NCI-H128 (cell line): ENCODE measurements at regions not wholly inside any gene's neighbourhood (a gene's known extent, or its start where the extent isn't known, plus 50 kb on each side); places are given as distances from the start of the nearest gene placed in this dataset.
"Not testable (repeated sequence)": the region's sequence is repeated elsewhere in the genome, so short reads cannot be mapped to it uniquely, and the experiment has no call there.

Source experiments
- DNase-seq: peaks from one replicate; lab custom pipeline; 2025; ENCODE audit not compliant: unreplicated experiment; lab: John Stamatoyannopoulos, UW

DNA sequence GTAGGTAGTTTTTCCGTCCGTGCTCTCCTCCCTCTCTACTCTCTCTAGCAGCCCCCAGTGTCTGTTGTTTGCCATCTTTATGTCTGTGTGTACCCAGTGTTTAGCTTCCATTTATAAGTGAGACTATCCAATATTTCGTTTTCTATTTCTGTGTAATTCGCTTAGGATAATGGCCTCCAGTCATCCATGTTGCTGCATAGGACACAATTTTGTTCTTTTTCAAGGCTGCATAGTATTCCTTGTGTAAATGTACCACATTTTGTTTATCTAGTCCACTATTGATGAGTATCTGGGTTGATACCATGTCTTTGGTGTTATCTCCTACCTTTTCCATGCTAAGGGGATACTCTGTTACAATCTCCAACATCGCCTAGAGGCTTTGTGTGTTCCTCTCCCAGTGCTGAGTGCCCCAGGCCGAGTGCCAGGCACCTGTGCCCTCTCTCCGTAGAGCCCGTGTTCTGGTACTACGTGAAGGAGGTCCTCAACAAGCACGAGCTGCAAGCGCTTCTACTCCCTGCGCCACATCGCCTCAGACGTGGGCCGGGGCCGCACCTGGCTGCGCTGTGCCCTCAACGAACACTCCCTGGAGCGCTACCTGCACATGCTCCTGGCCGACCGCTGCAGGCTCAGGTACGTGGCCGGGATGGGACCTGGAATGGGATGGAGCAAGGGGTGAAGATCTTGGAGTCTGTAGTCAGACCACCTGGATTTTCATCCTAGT, 51.0 kb downstream of the NPIPB11 start:
- not testable (repeated sequence) for DNase-seq

DNA sequence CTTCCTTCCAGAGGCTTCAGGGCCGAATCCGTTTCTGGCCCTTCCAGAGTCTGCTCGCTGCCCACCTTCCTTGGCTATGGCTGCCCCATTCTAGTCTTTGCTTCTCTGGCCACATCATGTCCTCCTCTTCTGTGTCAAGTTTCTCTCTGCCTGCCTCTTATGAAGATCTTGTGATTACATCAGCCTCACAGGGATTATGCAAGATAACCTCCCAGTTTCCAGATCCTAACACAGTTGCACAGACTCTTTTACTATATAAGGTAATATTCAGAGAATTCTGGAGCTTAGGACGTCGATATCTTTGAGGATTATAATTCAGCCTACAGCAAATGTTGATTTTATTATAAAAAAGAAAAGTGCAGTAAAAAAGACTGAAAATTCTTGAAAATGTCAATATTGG, 52.1 kb downstream of the NPIPB11 start:
- not testable (repeated sequence) for DNase-seq

DNA sequence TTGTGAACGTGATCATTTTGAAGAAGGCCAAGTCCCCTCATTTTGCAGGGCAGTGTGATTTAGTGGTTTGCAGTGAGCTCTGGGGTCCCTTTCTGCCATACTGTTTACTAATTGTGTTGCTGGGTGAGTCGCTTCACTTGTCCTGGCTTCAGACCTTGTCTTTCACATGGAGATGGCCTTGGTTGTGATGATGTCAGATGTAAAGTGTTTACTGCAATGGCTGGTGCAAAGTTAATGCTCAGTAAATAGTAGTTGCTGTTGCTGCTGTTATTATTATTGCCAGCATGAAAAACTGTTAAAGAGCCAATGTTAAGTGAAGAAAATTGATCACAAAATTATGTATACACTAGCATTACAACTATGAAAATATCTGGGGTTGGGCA, 53.9 kb downstream of the NPIPB11 start:
- not testable (repeated sequence) for DNase-seq

DNA sequence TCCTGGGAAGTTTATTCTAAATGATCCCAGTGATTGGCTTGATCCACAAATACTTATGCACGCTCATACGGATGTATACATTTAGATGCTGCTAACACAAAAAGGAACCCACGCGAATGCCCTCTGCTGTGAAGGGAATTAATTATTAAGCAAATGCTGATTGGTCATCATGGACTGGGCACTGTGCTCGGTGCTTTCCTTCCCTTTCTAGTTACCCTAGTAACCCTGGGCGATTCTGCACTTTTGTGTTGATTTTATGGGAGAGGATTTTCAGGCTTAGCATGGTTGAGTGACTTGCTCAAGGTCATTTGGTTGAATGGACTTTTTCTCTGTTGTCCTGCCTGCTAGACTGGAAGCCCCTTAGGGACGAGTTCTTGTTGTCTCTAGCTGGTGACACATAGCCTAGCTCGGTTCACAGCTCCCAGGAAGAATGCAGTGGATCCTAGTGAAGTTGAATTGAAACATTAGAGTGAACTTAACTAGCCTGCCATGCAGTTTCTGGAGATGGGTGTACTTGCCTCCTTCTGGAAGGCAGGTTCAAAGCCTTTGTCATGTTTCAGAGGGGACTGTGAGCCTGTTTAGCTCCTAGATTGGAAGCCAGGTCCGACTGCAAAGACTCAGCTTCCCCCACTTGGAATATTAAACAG, 54.4 kb downstream of the NPIPB11 start:
- DNase-seq, result not testable (repeated sequence)

DNA sequence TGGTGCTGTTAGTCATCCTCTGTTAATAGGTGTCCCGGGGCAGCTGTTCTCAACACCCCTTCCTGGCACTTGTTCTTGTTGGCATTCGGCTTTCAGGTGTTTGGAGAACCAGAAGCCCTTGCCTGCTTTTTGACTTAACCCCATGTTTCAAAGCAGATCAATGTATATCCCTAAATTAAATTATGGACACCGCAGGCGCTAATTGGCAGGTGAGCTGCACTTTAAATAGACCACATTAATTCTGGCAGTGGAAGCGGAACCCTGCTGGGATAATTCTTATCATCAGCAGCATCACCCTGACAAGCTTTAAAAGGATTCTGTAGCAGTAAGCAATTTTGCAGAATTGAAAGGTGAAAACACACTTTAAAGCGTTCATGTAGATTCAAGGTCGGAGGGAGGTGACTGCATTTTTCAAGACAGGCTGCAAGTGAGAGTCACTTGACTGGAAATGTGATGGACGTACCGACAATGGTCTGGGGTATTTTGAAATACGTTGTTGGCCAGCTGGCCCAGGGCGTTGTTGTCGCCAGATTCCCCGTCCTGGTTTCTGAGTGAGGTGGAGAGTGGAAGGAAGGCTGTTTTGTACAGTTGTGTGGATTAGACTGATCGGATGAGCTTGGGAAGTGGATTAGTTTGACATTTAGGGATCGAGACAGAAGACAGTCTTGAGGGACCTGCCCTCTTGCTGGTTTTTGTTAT, 55.1 kb downstream of the NPIPB11 start:
- DNase-seq, result not testable (repeated sequence)

DNA sequence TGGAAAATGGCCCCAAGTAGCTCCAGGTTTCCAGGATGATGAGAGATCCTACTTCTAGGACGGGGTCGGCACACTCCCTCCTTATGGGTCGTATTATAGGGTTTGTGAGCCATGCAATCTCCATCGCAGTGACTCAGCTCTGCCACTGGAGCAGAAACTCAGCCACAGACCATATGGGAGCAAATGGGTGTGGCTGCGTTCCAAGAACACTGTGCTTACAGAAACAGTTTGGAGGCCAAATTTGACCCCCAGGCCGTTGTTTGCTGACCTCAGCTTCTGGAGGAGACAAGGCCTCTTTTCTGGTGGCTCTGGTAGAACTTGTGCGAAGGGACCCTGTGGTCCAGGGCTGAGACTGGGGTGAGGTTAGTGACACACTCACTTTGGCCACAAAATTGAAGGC, 56.5 kb downstream of the NPIPB11 start:
- DNase-seq, result not testable (repeated sequence)

- DNase-seq, result not testable (repeated sequence)
Observed at GRCh38 chr16:29348748-29349147, 57.8 kb downstream of the NPIPB11 start.

GRCh38 chr16:29348123-29348690, 58.3 kb downstream of the NPIPB11 start:
- DNase-seq, result not testable (repeated sequence)

GRCh38 chr16:29346796-29347580, 59.5 kb downstream of the NPIPB11 start:
- not testable (repeated sequence) for DNase-seq

- not testable (repeated sequence) for DNase-seq
Observed at GRCh38 chr16:29346203-29346602, 60.3 kb downstream of the NPIPB11 start.

DNA sequence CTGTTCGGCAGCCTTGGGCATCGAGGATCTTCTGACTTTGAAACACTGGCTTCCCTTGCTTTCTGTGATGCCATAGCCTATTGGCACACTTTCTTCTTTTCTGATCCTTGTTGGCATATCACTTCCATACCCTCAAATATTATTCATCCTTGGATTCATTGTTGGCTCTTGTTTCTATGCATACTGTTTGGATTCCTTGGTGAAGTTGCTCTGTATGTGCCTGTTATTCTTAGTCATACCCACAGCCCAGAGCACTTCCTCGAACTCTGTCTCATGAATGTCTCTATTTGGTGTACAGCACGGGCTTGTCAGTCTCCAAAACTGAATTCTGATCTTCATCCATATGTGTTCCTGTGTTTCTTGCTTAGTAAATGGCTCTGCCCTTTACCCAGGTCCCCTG, 63.6 kb downstream of the NPIPB11 start:
- not testable (repeated sequence) for DNase-seq

DNA sequence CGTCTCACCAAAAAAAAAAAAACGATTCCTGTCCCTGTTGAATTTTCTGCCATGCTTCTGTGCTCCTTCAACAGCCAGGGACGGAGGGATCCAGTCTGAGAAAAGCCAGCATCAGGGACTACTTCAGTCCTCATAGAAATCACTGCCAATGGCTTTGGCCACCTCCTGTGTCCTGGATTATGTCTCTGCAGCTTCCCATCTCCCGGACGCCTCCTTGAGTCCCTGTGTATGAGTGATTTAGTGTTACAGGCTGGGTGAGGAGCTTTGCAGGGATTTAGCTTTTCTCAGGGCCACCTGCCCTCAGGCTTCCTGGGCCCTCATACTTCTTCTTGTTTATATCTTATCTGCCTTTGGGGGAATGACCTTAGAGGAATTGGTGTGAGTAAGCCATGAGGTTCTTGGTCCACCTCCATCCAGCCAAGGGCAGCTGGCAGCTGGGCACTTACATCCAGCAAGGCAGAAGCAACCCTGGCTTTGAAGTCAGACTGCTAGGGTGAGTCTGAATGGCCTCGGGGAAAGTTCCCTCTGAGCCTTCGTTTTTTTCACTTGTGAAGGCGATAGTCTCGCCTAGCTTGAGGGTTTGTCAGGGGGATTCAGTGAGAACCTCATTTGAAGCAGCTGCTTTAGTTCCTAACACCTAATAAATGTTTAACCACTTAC, 65.6 kb downstream of the NPIPB11 start:
- not testable (repeated sequence) for DNase-seq

GRCh38 chr16:29340235-29340634, 66.3 kb downstream of the NPIPB11 start:
- not testable (repeated sequence) for DNase-seq

DNA sequence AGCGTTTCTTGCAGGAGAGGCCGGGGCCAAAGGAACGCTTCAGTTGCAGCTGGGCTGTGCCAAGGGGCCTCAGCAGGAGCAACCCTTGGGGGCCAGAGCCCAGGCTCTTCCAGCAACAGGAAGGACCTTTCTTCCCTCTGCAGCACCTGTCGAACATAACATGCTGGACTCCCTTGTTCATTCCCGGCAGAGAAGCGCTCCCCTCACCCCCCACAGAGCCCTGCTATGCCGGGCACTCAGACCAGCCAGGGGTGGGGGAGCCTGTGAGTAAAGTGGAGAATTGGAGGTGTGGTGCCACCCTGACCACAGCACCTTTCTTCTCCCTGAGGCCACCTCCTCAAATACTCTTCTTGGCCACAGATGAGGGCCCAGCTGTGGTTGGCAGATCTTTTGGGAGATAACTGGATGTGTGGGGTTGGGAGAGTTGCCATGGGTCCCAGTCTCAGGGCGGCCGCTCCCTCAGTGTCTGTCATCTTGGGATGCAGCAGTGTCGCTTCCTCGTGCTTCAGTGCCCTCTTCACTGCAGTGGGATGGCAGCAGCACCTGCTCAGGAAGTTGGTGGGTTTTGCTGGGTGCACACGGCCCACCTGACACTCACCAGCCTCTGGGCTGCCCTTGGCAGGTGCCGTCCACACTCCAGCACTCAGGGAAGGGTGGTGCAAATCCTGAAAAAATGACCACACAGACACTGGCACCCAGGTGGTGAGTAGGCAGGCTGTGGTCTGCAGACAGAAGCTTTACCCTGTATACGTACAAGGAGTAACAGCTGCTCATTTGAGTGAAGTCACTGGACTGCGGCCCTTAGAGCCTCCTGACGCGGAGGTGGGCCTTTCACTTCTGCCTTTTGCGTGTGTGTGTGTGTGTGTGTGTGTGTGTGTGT, 67.5 kb downstream of the NPIPB11 start:
- not testable (repeated sequence) for DNase-seq

DNA sequence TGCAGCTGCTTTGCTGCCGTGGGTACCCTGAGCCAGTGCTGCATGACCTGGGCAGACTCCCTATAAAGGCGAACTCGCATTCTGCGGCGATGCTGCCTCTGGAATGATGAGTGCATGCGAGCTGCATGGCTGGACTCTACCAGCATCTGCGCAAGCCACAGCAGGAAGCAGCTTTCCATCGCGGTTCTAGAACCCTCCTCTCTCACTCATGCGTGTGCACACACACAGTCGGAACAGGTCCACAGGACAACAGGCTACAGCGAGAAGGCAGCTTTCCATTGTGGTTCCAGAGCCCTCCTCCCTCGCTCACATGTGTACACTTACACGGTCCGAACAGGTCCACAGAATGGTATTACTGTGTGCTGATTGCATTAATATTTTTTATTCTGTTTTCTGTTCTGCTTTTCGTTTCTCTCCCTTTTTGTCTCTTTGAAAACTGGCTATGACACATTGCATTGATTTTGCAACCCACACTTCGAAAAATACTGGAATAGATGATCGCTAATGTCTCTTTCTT, 69.1 kb downstream of the NPIPB11 start:
- DNase-seq, result not testable (repeated sequence)

DNA sequence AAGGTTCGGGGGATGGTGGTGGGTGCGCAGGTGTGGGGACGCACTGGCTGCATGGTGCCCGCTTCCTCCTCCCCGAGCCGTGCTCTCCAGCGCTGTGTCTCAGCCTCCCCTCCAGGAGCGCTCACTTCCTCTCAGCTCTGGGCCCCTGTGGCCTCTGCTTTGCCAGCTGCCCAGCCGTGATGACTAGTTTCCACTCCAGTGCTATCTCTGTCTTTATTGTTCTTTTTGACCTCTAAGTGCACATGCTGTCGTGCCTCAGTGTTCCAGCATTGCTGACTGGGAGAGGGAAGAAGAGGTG, 71.0 kb downstream of the NPIPB11 start:
- not testable (repeated sequence) for DNase-seq

GRCh38 chr16:29334776-29335548, 71.5 kb downstream of the NPIPB11 start:
- not testable (repeated sequence) for DNase-seq

- not testable (repeated sequence) for DNase-seq
Observed at GRCh38 chr16:29333492-29334097, 72.9 kb downstream of the NPIPB11 start.
